ENCODE measurements at regions not wholly inside any gene's neighbourhood (a gene's known extent, or its start where the extent isn't known, plus 50 kb on each side); places are given as distances from the start of the nearest gene placed in this dataset.

- H3K4me3 ChIP-seq = no peak overlapping the region
- WGBS = 94% methylated on average over 2 of the region's 2 CpGs
- H3K9me3 ChIP-seq = no peaks in the 10 kb centered on the region
- TF ChIP-seq POLR2AphosphoS5 (IDR thresholded peaks at IDR 0.05) (no peak), EP300 (IDR thresholded peaks at IDR 0.05) (no peak), POLR2A (IDR thresholded peaks at IDR 0.05; ENCODE audit: low read depth) (no peak), CTCF (IDR thresholded peaks at IDR 0.05) (no peak)
- H3K36me3 ChIP-seq = no peaks in the 10 kb centered on the region
- DNase-seq (ENCODE audit: extremely low spot score) = no peak
- peaks cover 0 to 6% (median 0%) of the 10 kb centered on the region in 4 donors for H3K4me1 ChIP-seq
- H3K27ac ChIP-seq (replicated peaks in 1 of 4) = no peak overlapping the region
- intact Hi-C loops (cut with DNase I) = loop anchor here (10.0 kb wide), 1 partner anchor 171 kb away; no protein-coding TSS in a partner anchor
- H3K27me3 ChIP-seq = no peaks in the 10 kb centered on the region
These were observed 243.5 kb downstream of the ICE1 start for GRCh38 chr5:5666076-5666365.

GRCh38 chr5:5665225-5666075 lies 243.0 kb downstream of the ICE1 start:
- Histone ChIP-seq H3K9me3 (no peaks in the 10 kb centered on the region), H3K27ac (replicated peaks in 1 of 4) (no peak overlapping the region), H3K4me3 (no peak overlapping the region), H3K4me1 (peaks cover 0 to 6% (median 0%) of the 10 kb centered on the region in 4 donors), H3K36me3 (no peaks in the 10 kb centered on the region), H3K27me3 (no peaks in the 10 kb centered on the region)
- peak; percentile 66 for DNase-seq (ENCODE audit: extremely low spot score)
- 84% methylated on average over 13 of the region's 13 CpGs for WGBS
- intact Hi-C loops (cut with DNase I) = loop anchor here (10.0 kb wide), 1 partner anchor 171 kb away; no protein-coding TSS in a partner anchor
- TF ChIP-seq EP300 (IDR thresholded peaks at IDR 0.05) (no peak), CTCF (IDR thresholded peaks at IDR 0.05) (no peak), POLR2A (IDR thresholded peaks at IDR 0.05; ENCODE audit: low read depth) (no peak), POLR2AphosphoS5 (IDR thresholded peaks at IDR 0.05) (no peak)

GRCh38 chr5:5658889-5659465 lies 236.5 kb downstream of the ICE1 start:
- Histone ChIP-seq H3K4me1 (peaks cover 7 to 23% (median 17%) of the 10 kb centered on the region in 4 donors), H3K4me3 (no peak overlapping the region), H3K27me3 (no peaks in the 10 kb centered on the region), H3K36me3 (no peaks in the 10 kb centered on the region), H3K9me3 (no peaks in the 10 kb centered on the region), H3K27ac (replicated peaks in 1 of 4) (peak overlapping the region; percentile 63 to 76 (median 68))
- intact Hi-C loops (cut with DNase I) = no loop called here
- TF ChIP-seq POLR2AphosphoS5 (IDR thresholded peaks at IDR 0.05) = no peak
- no peak for TF ChIP-seq EP300 (IDR thresholded peaks at IDR 0.05)
- no peak for TF ChIP-seq CTCF (IDR thresholded peaks at IDR 0.05)
- TF ChIP-seq POLR2A (IDR thresholded peaks at IDR 0.05; ENCODE audit: low read depth) = no peak
- 80% methylated on average over 3 of the region's 3 CpGs for WGBS
- no peak for DNase-seq (ENCODE audit: extremely low spot score)

- Histone ChIP-seq H3K36me3 (no peaks in the 10 kb centered on the region), H3K4me1 (peaks cover 7 to 23% (median 17%) of the 10 kb centered on the region in 4 donors), H3K27ac (replicated peaks in 1 of 4) (peak overlapping the region; percentile 63 to 76 (median 68)), H3K27me3 (no peaks in the 10 kb centered on the region), H3K9me3 (no peaks in the 10 kb centered on the region), H3K4me3 (peak overlapping the region; percentile 27 to 47 (median 34))
- intact Hi-C loops (cut with DNase I) = no loop called here
- DNase-seq (ENCODE audit: extremely low spot score) = no peak
- peak; percentile 45 for TF ChIP-seq EP300 (IDR thresholded peaks at IDR 0.05)
- TF ChIP-seq POLR2A (IDR thresholded peaks at IDR 0.05; ENCODE audit: low read depth) = no peak
- peak; percentile 62 to 77 for TF ChIP-seq POLR2AphosphoS5 (IDR thresholded peaks at IDR 0.05)
- TF ChIP-seq CTCF (IDR thresholded peaks at IDR 0.05) = no peak
- 22% methylated on average over 4 of the region's 4 CpGs for WGBS
These were observed 235.7 kb downstream of the ICE1 start for GRCh38 chr5:5658226-5658625.
